H1 (cell line): ENCODE measurements at regions not wholly inside any gene's neighbourhood (a gene's known extent, or its start where the extent isn't known, plus 50 kb on each side); places are given as distances from the start of the nearest gene placed in this dataset.

Experiments used
- ATF2 ChIP-seq: IDR thresholded peaks from 2 replicates; pipeline ENCODE4 v1.6.1; 2012; ENCODE audit warnings: low read length, inconsistent platforms
- PHF8 ChIP-seq: fragments of 200-600 bp; sonication (generic); conservative IDR thresholded peaks from 2 replicates; pipeline ENCODE4 v1.7.1; 2012; ENCODE audit warnings: low read depth, mild to moderate bottlenecking, inconsistent platforms, low read length, moderate library complexity
- RNF2 ChIP-seq: fragments of 200-900, 300-1000 bp; sonication (generic); IDR thresholded peaks from 2 replicates; pipeline ENCODE4 v1.7.1; 2016; ENCODE audit warnings: borderline replicate concordance, low read depth, mild to moderate bottlenecking, antibody characterized with exemption, low read length; ENCODE audit not compliant: poor library complexity, severe bottlenecking; ENCODE audit errors: missing control alignments
- TEAD4 ChIP-seq: IDR thresholded peaks from 2 replicates; pipeline ENCODE4 v1.6.1; 2012; ENCODE audit warnings: low read depth, low read length, inconsistent platforms, mixed read lengths
- YY1 ChIP-seq: IDR thresholded peaks from 2 replicates; pipeline ENCODE4 v1.6.1; 2011; ENCODE audit warnings: low read depth, mild to moderate bottlenecking, low read length

- TF ChIP-seq ATF2 (no peak), YY1 (no peak), RNF2 (no peak), TEAD4 (no peak), PHF8 (no peak)
Measured at GRCh38 chr6:17002123-17002522, 99.7 kb upstream of the STMND1 start (continued).
